Endothelial cell (in vitro differentiated cells): ENCODE measurements at regions not wholly inside any gene's neighbourhood (a gene's known extent, or its start where the extent isn't known, plus 50 kb on each side); places are given as distances from the start of the nearest gene placed in this dataset.

ENCODE experiments used
- DNase-seq: peaks from one replicate; pipeline ENCODE4 v3.0.0; 2021; ENCODE audit warnings: low spot score
- H3K27ac Mint-ChIP-seq: one replicate; pipeline ENCODE4 v1.8.0; 2021; ENCODE audit warnings: mixed read lengths, inconsistent platforms; ENCODE audit not compliant: unreplicated experiment
- H3K27me3 Mint-ChIP-seq: one replicate; pipeline ENCODE4 v1.8.0; 2021; ENCODE audit warnings: mild to moderate bottlenecking, moderate library complexity, mixed read lengths, inconsistent platforms; ENCODE audit not compliant: unreplicated experiment
- H3K36me3 Mint-ChIP-seq: one replicate; pipeline ENCODE4 v1.8.0; 2021; ENCODE audit warnings: mild to moderate bottlenecking, low read depth, mixed read lengths, inconsistent platforms; ENCODE audit not compliant: unreplicated experiment
- H3K4me1 Mint-ChIP-seq: one replicate; pipeline ENCODE4 v1.8.0; 2021; ENCODE audit warnings: mild to moderate bottlenecking, mixed read lengths, inconsistent platforms; ENCODE audit not compliant: unreplicated experiment
- H3K4me3 Mint-ChIP-seq: one replicate; pipeline ENCODE4 v1.8.0; 2021; ENCODE audit warnings: mild to moderate bottlenecking, mixed read lengths, inconsistent platforms; ENCODE audit not compliant: unreplicated experiment
- H3K9me3 Mint-ChIP-seq: one replicate; pipeline ENCODE4 v1.8.0; 2021; ENCODE audit warnings: mixed read lengths, inconsistent platforms; ENCODE audit not compliant: unreplicated experiment
- CTCF ChIP-seq: fragments of 200-600 bp; sonication (generic); IDR thresholded peaks from one replicate; pipeline ENCODE4 v1.5.0; 2021; ENCODE audit warnings: antibody characterized with exemption; ENCODE audit not compliant: unreplicated experiment

GRCh38 chr15:95425859-95426258 lies 904.6 kb upstream of the NR2F2 start:
- H3K9me3 Mint-ChIP-seq = peaks cover 8% of the 10 kb centered on the region
- no peak overlapping the region for H3K27ac Mint-ChIP-seq
- H3K36me3 Mint-ChIP-seq = peaks cover 4% of the 10 kb centered on the region
- no peak for DNase-seq
- no peaks in the 10 kb centered on the region for H3K4me1 Mint-ChIP-seq
- H3K4me3 Mint-ChIP-seq = no peak overlapping the region
- TF ChIP-seq CTCF = no peak
- H3K27me3 Mint-ChIP-seq = no peaks in the 10 kb centered on the region

GRCh38 chr15:95429345-95429744 lies 901.2 kb upstream of the NR2F2 start:
- Mint-ChIP-seq H3K4me3 (no peak overlapping the region), H3K36me3 (no peaks in the 10 kb centered on the region), H3K9me3 (no peaks in the 10 kb centered on the region), H3K4me1 (no peaks in the 10 kb centered on the region), H3K27ac (no peak overlapping the region), H3K27me3 (no peaks in the 10 kb centered on the region)
- no peak for DNase-seq
- TF ChIP-seq CTCF = no peak

GRCh38 chr15:95431518-95431917 lies 899.0 kb upstream of the NR2F2 start:
- Mint-ChIP-seq H3K36me3 (no peaks in the 10 kb centered on the region), H3K27me3 (no peaks in the 10 kb centered on the region), H3K9me3 (no peaks in the 10 kb centered on the region), H3K4me1 (no peaks in the 10 kb centered on the region), H3K27ac (no peak overlapping the region), H3K4me3 (no peak overlapping the region)
- DNase-seq = no peak
- TF ChIP-seq CTCF = no peak

GRCh38 chr15:95432878-95433405 lies 897.6 kb upstream of the NR2F2 start:
- Mint-ChIP-seq H3K4me1 (no peaks in the 10 kb centered on the region), H3K27me3 (peaks cover 2% of the 10 kb centered on the region), H3K27ac (no peak overlapping the region), H3K9me3 (no peaks in the 10 kb centered on the region), H3K36me3 (no peaks in the 10 kb centered on the region), H3K4me3 (no peak overlapping the region)
- DNase-seq = no peak
- TF ChIP-seq CTCF = no peak

GRCh38 chr15:95439922-95440376 lies 890.6 kb upstream of the NR2F2 start:
- no peaks in the 10 kb centered on the region for H3K4me1 Mint-ChIP-seq
- no peak for DNase-seq

More at GRCh38 chr15:95439922-95440376, 890.6 kb upstream of the NR2F2 start:
- peaks cover 2% of the 10 kb centered on the region for H3K27me3 Mint-ChIP-seq
- TF ChIP-seq CTCF = no peak
- no peak overlapping the region for H3K27ac Mint-ChIP-seq
- H3K9me3 Mint-ChIP-seq = no peaks in the 10 kb centered on the region
- no peaks in the 10 kb centered on the region for H3K36me3 Mint-ChIP-seq
- H3K4me3 Mint-ChIP-seq = no peak overlapping the region
